ENCODE measurements at regions not wholly inside any gene's neighbourhood (a gene's known extent, or its start where the extent isn't known, plus 50 kb on each side); places are given as distances from the start of the nearest gene placed in this dataset.

DNA sequence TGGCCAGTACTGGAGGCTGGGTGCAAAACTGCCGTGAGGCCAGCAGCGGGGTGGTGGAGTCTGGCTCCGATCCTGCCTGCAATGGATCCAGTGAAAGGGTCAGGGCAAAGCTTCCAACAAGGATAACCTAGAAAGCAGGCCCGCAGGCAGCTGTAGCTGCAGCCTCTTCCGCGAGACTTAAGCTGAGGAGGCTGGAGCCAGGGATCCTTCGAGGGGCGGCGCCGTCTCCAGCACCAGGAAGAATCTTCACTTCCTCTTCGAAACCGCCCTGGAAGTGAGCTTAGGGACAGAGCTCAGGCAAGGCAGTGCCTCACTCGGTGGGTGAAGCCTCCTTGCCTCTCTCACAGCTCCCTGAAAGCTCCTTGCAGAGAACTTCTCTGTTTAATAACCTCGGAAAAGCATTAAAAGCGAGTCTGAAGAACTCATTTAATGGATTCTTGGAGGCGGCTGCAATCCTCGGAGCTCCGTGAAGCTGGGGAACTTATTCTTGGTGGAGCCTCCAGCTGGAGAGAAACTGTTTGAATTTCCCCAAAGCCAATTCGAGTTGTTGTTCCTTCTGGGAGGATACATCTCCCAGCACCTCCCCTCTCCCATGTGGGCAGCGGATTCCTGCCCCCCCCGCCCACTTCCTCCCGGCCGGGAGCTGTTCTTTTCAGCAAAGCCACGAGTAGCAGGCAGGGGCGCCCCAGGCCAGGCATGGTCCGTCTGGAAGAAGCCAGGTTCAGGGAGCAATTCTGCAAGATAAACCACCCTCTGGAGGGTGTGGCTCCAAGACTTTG is 169.9 kb downstream of the CTTN start:
- Histone ChIP-seq H3K4me1 (ENCODE audit: control insufficient read depth in 2 of 2, insufficient read depth in 2 of 2, low read length in 1 of 2) (peaks cover 5 to 9% of the 10 kb centered on the region in 2 donors), H3K9me3 (ENCODE audit: control insufficient read depth in 2 of 2, insufficient read depth in 1 of 2, low read depth in 1 of 2, low read length in 1 of 2) (no peaks in the 10 kb centered on the region), H3K36me3 (ENCODE audit: control insufficient read depth in 2 of 2, insufficient read depth in 2 of 2, low read length in 1 of 2) (no peaks in the 10 kb centered on the region), H3K27me3 (ENCODE audit: control insufficient read depth in 1 of 2, insufficient read depth in 2 of 2, low read length in 2 of 2) (no peaks in the 10 kb centered on the region), H3K4me3 (ENCODE audit: low read depth in 1 of 2, low read length in 2 of 2) (peak overlapping the region; percentile 16 to 26), H3K27ac (ENCODE audit: low read depth in 2 of 2, low read length in 1 of 2) (peak overlapping the region; percentile 40 to 45)
- WGBS, 2 donors: 4 to 21% methylated on average over 26 of the region's 26 CpGs

- Histone ChIP-seq H3K27ac (ENCODE audit: low read depth in 2 of 2, low read length in 1 of 2) (no peak overlapping the region), H3K27me3 (ENCODE audit: control insufficient read depth in 1 of 2, insufficient read depth in 2 of 2, low read length in 2 of 2) (no peaks in the 10 kb centered on the region), H3K36me3 (ENCODE audit: control insufficient read depth in 2 of 2, insufficient read depth in 2 of 2, low read length in 1 of 2) (no peaks in the 10 kb centered on the region), H3K9me3 (ENCODE audit: control insufficient read depth in 2 of 2, insufficient read depth in 1 of 2, low read depth in 1 of 2, low read length in 1 of 2) (no peaks in the 10 kb centered on the region), H3K4me1 (ENCODE audit: control insufficient read depth in 2 of 2, insufficient read depth in 2 of 2, low read length in 1 of 2) (peaks cover 5 to 9% of the 10 kb centered on the region in 2 donors), H3K4me3 (ENCODE audit: low read depth in 1 of 2, low read length in 2 of 2) (peak overlapping the region in 1 of 2 donors; percentile 16)
- 84 to 86% methylated on average over 28 to 30 of the region's 30 CpGs for WGBS, 2 donors
Observed at GRCh38 chr11:70568814-70569617, 170.7 kb downstream of the CTTN start.

- Histone ChIP-seq H3K36me3 (ENCODE audit: control insufficient read depth in 2 of 2, insufficient read depth in 2 of 2, low read length in 1 of 2) (no peaks in the 10 kb centered on the region), H3K27ac (ENCODE audit: low read depth in 2 of 2, low read length in 1 of 2) (no peak overlapping the region), H3K4me1 (ENCODE audit: control insufficient read depth in 2 of 2, insufficient read depth in 2 of 2, low read length in 1 of 2) (peaks cover 5 to 9% of the 10 kb centered on the region in 2 donors), H3K27me3 (ENCODE audit: control insufficient read depth in 1 of 2, insufficient read depth in 2 of 2, low read length in 2 of 2) (no peaks in the 10 kb centered on the region), H3K9me3 (ENCODE audit: control insufficient read depth in 2 of 2, insufficient read depth in 1 of 2, low read depth in 1 of 2, low read length in 1 of 2) (no peaks in the 10 kb centered on the region), H3K4me3 (ENCODE audit: low read depth in 1 of 2, low read length in 2 of 2) (no peak overlapping the region)
- 91 to 95% methylated on average over 7 to 8 of the region's 8 CpGs for WGBS, 2 donors
Observed at GRCh38 chr11:70569618-70569890, 171.2 kb downstream of the CTTN start.

- Histone ChIP-seq H3K9me3 (ENCODE audit: control insufficient read depth in 2 of 2, insufficient read depth in 1 of 2, low read depth in 1 of 2, low read length in 1 of 2) (no peaks in the 10 kb centered on the region), H3K4me1 (ENCODE audit: control insufficient read depth in 2 of 2, insufficient read depth in 2 of 2, low read length in 1 of 2) (peaks cover 5 to 9% of the 10 kb centered on the region in 2 donors), H3K27ac (ENCODE audit: low read depth in 2 of 2, low read length in 1 of 2) (no peak overlapping the region), H3K36me3 (ENCODE audit: control insufficient read depth in 2 of 2, insufficient read depth in 2 of 2, low read length in 1 of 2) (no peaks in the 10 kb centered on the region), H3K27me3 (ENCODE audit: control insufficient read depth in 1 of 2, insufficient read depth in 2 of 2, low read length in 2 of 2) (no peaks in the 10 kb centered on the region), H3K4me3 (ENCODE audit: low read depth in 1 of 2, low read length in 2 of 2) (no peak overlapping the region)
- 88% methylated on average over 19 of the region's 19 CpGs for WGBS, 2 donors
Observed at GRCh38 chr11:70569996-70570692, 171.8 kb downstream of the CTTN start.

DNA sequence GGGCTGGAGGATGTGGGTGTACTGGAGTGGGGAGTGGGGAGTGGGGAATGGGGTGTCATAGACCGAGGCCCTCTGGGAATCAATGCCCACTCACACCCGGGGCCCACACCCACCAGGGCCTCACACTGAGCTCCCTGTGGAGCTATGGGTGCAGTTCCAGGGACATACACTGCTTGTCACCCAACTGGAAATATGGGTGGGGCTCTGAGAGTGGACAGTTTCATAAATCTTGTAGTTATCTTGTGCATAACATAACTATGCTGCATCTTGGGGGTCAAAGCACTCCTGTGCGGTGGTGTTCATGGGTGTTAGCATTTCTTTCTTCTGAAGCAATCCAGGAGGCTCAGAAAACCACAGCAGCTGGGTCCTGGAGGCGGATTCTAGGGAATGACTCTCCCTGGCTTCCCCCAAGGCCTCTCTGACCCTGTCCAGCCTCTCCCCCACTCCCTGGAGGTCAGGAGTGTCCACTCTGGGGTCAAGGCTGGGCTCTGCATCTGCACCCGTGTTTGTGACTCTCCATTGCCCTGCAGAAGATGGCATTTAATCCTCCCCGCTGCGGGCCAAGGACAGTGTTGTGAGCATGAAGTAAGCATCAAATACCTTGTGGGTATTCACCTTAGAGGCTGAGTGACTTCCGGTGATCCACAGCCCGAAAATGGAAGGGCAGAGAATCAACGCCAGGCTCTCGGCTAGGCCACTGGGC is 172.5 kb downstream of the CTTN start:
- no peak overlapping the region for H3K4me3 ChIP-seq (ENCODE audit: low read depth in 1 of 2, low read length in 2 of 2)
- H3K27ac ChIP-seq (ENCODE audit: low read depth in 2 of 2, low read length in 1 of 2): no peak overlapping the region
- peaks cover 5 to 9% of the 10 kb centered on the region in 2 donors for H3K4me1 ChIP-seq (ENCODE audit: control insufficient read depth in 2 of 2, insufficient read depth in 2 of 2, low read length in 1 of 2)
- no peaks in the 10 kb centered on the region for H3K27me3 ChIP-seq (ENCODE audit: control insufficient read depth in 1 of 2, insufficient read depth in 2 of 2, low read length in 2 of 2)
- 77 to 83% methylated on average over 11 of the region's 11 CpGs for WGBS, 2 donors
- no peaks in the 10 kb centered on the region for H3K9me3 ChIP-seq (ENCODE audit: control insufficient read depth in 2 of 2, insufficient read depth in 1 of 2, low read depth in 1 of 2, low read length in 1 of 2)
- H3K36me3 ChIP-seq (ENCODE audit: control insufficient read depth in 2 of 2, insufficient read depth in 2 of 2, low read length in 1 of 2): no peaks in the 10 kb centered on the region

DNA sequence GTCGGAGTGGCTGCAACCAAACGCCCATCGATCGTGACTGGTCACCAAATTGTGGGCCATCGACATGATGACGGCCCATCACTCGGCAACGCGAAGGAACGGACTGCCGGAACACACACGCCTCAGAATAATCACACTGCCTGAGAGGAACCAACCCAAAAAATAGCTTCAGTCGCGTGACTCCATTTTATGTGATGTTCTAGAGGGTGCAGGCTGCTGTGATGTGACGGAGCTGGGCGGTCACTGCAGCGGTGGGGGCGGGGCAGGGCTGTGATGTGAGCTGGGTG is 174.6 kb downstream of the CTTN start:
- Histone ChIP-seq H3K4me1 (ENCODE audit: control insufficient read depth in 2 of 2, insufficient read depth in 2 of 2, low read length in 1 of 2) (peaks cover 2 to 5% of the 10 kb centered on the region in 2 donors), H3K4me3 (ENCODE audit: low read depth in 1 of 2, low read length in 2 of 2) (no peak overlapping the region), H3K9me3 (ENCODE audit: control insufficient read depth in 2 of 2, insufficient read depth in 1 of 2, low read depth in 1 of 2, low read length in 1 of 2) (no peaks in the 10 kb centered on the region), H3K36me3 (ENCODE audit: control insufficient read depth in 2 of 2, insufficient read depth in 2 of 2, low read length in 1 of 2) (no peaks in the 10 kb centered on the region), H3K27me3 (ENCODE audit: control insufficient read depth in 1 of 2, insufficient read depth in 2 of 2, low read length in 2 of 2) (no peaks in the 10 kb centered on the region), H3K27ac (ENCODE audit: low read depth in 2 of 2, low read length in 1 of 2) (no peak overlapping the region)
- WGBS, 2 donors: 95 to 96% methylated on average over 18 of the region's 18 CpGs

- no peak overlapping the region for H3K4me3 ChIP-seq (ENCODE audit: low read depth in 1 of 2, low read length in 2 of 2)
- WGBS, 2 donors: 85 to 87% methylated on average over 13 of the region's 13 CpGs
- no peaks in the 10 kb centered on the region for H3K27me3 ChIP-seq (ENCODE audit: control insufficient read depth in 1 of 2, insufficient read depth in 2 of 2, low read length in 2 of 2)
- no peaks in the 10 kb centered on the region for H3K36me3 ChIP-seq (ENCODE audit: control insufficient read depth in 2 of 2, insufficient read depth in 2 of 2, low read length in 1 of 2)
- H3K27ac ChIP-seq (ENCODE audit: low read depth in 2 of 2, low read length in 1 of 2): no peak overlapping the region
- peaks cover 0 to 4% of the 10 kb centered on the region in 2 donors for H3K4me1 ChIP-seq (ENCODE audit: control insufficient read depth in 2 of 2, insufficient read depth in 2 of 2, low read length in 1 of 2)
- H3K9me3 ChIP-seq (ENCODE audit: control insufficient read depth in 2 of 2, insufficient read depth in 1 of 2, low read depth in 1 of 2, low read length in 1 of 2): no peaks in the 10 kb centered on the region
Observed at GRCh38 chr11:70573701-70574151, 175.4 kb downstream of the CTTN start.

GRCh38 chr11:70574725-70575347 is 176.5 kb downstream of the CTTN start:
- H3K27ac ChIP-seq (ENCODE audit: low read depth in 2 of 2, low read length in 1 of 2): no peak overlapping the region
- H3K27me3 ChIP-seq (ENCODE audit: control insufficient read depth in 1 of 2, insufficient read depth in 2 of 2, low read length in 2 of 2): no peaks in the 10 kb centered on the region
- H3K4me1 ChIP-seq (ENCODE audit: control insufficient read depth in 2 of 2, insufficient read depth in 2 of 2, low read length in 1 of 2): no peaks in the 10 kb centered on the region
- H3K4me3 ChIP-seq (ENCODE audit: low read depth in 1 of 2, low read length in 2 of 2): no peak overlapping the region
- H3K36me3 ChIP-seq (ENCODE audit: control insufficient read depth in 2 of 2, insufficient read depth in 2 of 2, low read length in 1 of 2): no peaks in the 10 kb centered on the region
- H3K9me3 ChIP-seq (ENCODE audit: control insufficient read depth in 2 of 2, insufficient read depth in 1 of 2, low read depth in 1 of 2, low read length in 1 of 2): no peaks in the 10 kb centered on the region
- WGBS, 2 donors: 82 to 83% methylated on average over 12 of the region's 12 CpGs

Measured in esophagus (tissue), 2 donors.